MM.1S (cell line): ENCODE measurements at regions not wholly inside any gene's neighbourhood (a gene's known extent, or its start where the extent isn't known, plus 50 kb on each side); places are given as distances from the start of the nearest gene placed in this dataset.

Experiments used
- EZH2 ChIP-seq: fragments of 300-600 bp; sonication (generic); optimal IDR thresholded peaks from 2 replicates; pipeline ENCODE3; 2017; ENCODE audit warnings: low read depth, mild to moderate bottlenecking, antibody characterized with exemption, low read length, mixed read lengths
- EZH2phosphoT487 ChIP-seq: fragments of 300-600 bp; sonication (generic); IDR thresholded peaks from 2 replicates; pipeline ENCODE4 v1.6.1; 2018; ENCODE audit warnings: antibody characterized with exemption, low read length
- TF ChIP-seq, protein P1 (sequence below): fragments of 300-600 bp; sonication (generic); IDR thresholded peaks from 2 replicates; pipeline ENCODE4 v1.5.1; 2016; ENCODE audit warnings: antibody characterized with exemption, low read length, mixed read lengths

GRCh38 chr7:25546306-25546705 is 318.0 kb upstream of the NPVF start:
- TF ChIP-seq EZH2: no peak
- no peak for TF ChIP-seq EZH2phosphoT487
- TF ChIP-seq, protein P1, sequence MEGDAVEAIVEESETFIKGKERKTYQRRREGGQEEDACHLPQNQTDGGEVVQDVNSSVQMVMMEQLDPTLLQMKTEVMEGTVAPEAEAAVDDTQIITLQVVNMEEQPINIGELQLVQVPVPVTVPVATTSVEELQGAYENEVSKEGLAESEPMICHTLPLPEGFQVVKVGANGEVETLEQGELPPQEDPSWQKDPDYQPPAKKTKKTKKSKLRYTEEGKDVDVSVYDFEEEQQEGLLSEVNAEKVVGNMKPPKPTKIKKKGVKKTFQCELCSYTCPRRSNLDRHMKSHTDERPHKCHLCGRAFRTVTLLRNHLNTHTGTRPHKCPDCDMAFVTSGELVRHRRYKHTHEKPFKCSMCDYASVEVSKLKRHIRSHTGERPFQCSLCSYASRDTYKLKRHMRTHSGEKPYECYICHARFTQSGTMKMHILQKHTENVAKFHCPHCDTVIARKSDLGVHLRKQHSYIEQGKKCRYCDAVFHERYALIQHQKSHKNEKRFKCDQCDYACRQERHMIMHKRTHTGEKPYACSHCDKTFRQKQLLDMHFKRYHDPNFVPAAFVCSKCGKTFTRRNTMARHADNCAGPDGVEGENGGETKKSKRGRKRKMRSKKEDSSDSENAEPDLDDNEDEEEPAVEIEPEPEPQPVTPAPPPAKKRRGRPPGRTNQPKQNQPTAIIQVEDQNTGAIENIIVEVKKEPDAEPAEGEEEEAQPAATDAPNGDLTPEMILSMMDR: no peak
